Ishikawa (cell line): ENCODE measurements at regions not wholly inside any gene's neighbourhood (a gene's known extent, or its start where the extent isn't known, plus 50 kb on each side); places are given as distances from the start of the nearest gene placed in this dataset.

Experiments used
- CEBPB ChIP-seq: IDR thresholded peaks from 2 replicates; pipeline ENCODE4 v1.6.1; 2012
- CREB1 ChIP-seq: IDR thresholded peaks from 2 replicates; pipeline ENCODE4 v1.6.1; 2012; ENCODE audit warnings: low read depth
- EGR1 ChIP-seq: IDR thresholded peaks from 2 replicates; pipeline ENCODE4 v1.6.1; 2012
- EP300 ChIP-seq: IDR thresholded peaks from 2 replicates; pipeline ENCODE4 v1.6.1; 2012; ENCODE audit warnings: borderline replicate concordance
- FOXM1 ChIP-seq: IDR thresholded peaks from 2 replicates; pipeline ENCODE4 v1.6.1; 2012; ENCODE audit warnings: low read depth, borderline replicate concordance
- NFIC ChIP-seq: IDR thresholded peaks from 2 replicates; pipeline ENCODE4 v1.6.1; 2012
- RAD21 ChIP-seq: IDR thresholded peaks from 2 replicates; pipeline ENCODE4 v1.6.1; 2012; ENCODE audit warnings: low read depth
- TAF1 ChIP-seq: IDR thresholded peaks from 2 replicates; pipeline ENCODE4 v1.6.1; 2012; ENCODE audit warnings: low read depth, mild to moderate bottlenecking
- TCF12 ChIP-seq: IDR thresholded peaks from 2 replicates; pipeline ENCODE4 v1.6.1; 2012; ENCODE audit warnings: low read depth
- TEAD4 ChIP-seq: IDR thresholded peaks from 2 replicates; pipeline ENCODE4 v1.6.1; 2012
- YY1 ChIP-seq: IDR thresholded peaks from 2 replicates; pipeline ENCODE4 v1.6.1; 2012; ENCODE audit warnings: low read depth
- ZBTB7A ChIP-seq: IDR thresholded peaks from 2 replicates; pipeline ENCODE4 v1.6.1; 2012; ENCODE audit warnings: low read depth
- TF ChIP-seq, protein P1 (sequence below): IDR thresholded peaks from 2 replicates; pipeline ENCODE4 v1.6.1; 2012; ENCODE audit warnings: low read depth, mild to moderate bottlenecking
- TF ChIP-seq, protein P2 (sequence below): IDR thresholded peaks from 2 replicates; pipeline ENCODE4 v1.6.1; 2012
- TF ChIP-seq, protein P3 (sequence below): IDR thresholded peaks from 2 replicates; pipeline ENCODE4 v1.6.1; 2012

DNA sequence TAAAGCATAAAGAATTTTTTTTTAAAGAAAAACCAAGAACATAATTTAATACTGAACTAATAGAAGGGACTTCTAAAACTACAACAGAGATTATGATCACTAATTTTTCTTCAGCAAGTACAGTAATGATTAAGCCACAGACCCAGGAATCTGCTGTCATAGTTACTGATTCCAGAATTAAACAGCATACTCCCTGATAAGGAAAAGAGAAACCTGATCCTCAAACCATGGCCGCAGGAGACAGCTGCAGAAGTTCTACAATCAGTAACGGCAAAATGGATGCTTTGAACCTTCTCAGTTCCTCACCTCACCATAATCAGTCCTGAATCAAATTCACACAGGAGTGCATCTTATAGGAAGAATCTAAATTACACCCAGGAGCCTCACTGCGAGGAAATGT, 939.0 kb upstream of the SLITRK1 start:
- TF ChIP-seq CEBPB (no peak), YY1 (no peak), NFIC (no peak), TAF1 (no peak), CREB1 (no peak), EP300 (no peak), RAD21 (no peak), TEAD4 (no peak), EGR1 (no peak), ZBTB7A (no peak), TCF12 (no peak), FOXM1 (no peak)
- TF ChIP-seq, protein P1, sequence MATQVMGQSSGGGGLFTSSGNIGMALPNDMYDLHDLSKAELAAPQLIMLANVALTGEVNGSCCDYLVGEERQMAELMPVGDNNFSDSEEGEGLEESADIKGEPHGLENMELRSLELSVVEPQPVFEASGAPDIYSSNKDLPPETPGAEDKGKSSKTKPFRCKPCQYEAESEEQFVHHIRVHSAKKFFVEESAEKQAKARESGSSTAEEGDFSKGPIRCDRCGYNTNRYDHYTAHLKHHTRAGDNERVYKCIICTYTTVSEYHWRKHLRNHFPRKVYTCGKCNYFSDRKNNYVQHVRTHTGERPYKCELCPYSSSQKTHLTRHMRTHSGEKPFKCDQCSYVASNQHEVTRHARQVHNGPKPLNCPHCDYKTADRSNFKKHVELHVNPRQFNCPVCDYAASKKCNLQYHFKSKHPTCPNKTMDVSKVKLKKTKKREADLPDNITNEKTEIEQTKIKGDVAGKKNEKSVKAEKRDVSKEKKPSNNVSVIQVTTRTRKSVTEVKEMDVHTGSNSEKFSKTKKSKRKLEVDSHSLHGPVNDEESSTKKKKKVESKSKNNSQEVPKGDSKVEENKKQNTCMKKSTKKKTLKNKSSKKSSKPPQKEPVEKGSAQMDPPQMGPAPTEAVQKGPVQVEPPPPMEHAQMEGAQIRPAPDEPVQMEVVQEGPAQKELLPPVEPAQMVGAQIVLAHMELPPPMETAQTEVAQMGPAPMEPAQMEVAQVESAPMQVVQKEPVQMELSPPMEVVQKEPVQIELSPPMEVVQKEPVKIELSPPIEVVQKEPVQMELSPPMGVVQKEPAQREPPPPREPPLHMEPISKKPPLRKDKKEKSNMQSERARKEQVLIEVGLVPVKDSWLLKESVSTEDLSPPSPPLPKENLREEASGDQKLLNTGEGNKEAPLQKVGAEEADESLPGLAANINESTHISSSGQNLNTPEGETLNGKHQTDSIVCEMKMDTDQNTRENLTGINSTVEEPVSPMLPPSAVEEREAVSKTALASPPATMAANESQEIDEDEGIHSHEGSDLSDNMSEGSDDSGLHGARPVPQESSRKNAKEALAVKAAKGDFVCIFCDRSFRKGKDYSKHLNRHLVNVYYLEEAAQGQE: no peak
- TF ChIP-seq, protein P2, sequence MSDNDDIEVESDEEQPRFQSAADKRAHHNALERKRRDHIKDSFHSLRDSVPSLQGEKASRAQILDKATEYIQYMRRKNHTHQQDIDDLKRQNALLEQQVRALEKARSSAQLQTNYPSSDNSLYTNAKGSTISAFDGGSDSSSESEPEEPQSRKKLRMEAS: no peak
- TF ChIP-seq, protein P3, sequence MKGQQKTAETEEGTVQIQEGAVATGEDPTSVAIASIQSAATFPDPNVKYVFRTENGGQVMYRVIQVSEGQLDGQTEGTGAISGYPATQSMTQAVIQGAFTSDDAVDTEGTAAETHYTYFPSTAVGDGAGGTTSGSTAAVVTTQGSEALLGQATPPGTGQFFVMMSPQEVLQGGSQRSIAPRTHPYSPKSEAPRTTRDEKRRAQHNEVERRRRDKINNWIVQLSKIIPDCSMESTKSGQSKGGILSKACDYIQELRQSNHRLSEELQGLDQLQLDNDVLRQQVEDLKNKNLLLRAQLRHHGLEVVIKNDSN: no peak

DNA sequence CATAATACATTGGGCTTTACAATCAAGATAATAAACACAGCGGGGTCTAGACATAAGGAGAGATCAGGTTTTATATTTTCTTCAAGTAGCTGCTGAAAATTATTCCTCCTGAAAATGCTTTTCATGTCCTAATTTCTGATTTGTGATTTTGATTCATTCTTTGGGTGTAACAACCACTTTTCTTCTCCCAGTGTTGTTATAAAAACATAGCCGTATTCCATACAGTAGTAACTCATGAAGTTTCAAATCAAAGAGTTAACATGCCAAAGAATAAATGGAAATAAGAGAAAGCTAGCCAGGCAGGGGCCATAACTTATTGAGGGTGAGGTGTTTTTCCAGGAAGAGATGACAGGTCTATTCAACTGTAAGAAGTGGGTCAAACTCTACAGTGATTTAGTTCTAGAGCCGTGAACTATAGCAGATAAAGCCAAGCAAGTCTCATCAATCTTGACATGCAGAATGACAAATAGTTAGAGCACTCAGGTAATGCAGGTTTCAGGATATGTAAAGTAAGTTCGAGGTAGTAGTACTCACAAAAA, 934.4 kb upstream of the SLITRK1 start:
- TF ChIP-seq, protein P1: no peak
- no peak for TF ChIP-seq NFIC

DNA sequence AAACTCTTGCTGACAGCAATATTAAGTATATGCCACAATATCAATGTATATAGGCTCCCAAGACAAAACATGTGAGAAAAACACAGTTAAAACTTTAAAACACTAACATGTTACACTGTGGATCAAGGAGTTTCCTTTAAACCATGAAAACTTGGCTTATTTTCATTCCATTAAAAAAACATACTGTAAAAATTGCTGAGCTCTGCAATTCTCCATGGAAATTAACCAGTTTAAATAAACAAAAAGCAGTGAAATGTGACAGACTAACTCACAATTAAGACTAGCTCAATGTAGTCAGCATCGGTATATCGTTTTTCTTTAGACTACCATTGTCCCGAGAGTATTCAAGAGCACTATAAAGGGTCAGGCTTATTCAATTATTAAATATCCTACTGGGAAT, 930.5 kb upstream of the SLITRK1 start:
- TF ChIP-seq EGR1 (no peak), CREB1 (no peak), RAD21 (no peak), ZBTB7A (no peak), TCF12 (no peak), CEBPB (no peak), FOXM1 (no peak), EP300 (no peak), TAF1 (no peak), TEAD4 (no peak)
- TF ChIP-seq, protein P1: no peak

DNA sequence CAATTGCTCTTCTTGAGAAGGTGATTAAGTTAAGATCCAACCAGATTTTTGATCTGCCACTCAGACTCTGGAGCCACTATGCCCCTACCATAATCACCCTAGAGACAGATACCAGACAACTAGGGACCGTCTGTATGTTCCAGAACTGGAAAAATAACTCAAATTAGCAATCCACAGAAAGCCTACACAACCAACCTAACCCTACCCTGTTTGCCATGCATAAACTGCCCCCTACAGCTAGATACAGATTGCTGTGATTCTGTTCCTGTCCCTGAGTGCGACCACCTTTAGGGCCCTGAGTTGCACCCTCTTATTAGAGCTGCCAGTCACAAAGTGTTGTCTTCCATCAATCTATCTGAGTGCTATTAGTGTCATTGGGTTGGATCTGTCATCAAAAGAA, 929.8 kb upstream of the SLITRK1 start:
- TF ChIP-seq FOXM1 (no peak), YY1 (no peak), ZBTB7A (no peak), RAD21 (peak; percentile 18; the same call in 1 of the 2 replicates)

DNA sequence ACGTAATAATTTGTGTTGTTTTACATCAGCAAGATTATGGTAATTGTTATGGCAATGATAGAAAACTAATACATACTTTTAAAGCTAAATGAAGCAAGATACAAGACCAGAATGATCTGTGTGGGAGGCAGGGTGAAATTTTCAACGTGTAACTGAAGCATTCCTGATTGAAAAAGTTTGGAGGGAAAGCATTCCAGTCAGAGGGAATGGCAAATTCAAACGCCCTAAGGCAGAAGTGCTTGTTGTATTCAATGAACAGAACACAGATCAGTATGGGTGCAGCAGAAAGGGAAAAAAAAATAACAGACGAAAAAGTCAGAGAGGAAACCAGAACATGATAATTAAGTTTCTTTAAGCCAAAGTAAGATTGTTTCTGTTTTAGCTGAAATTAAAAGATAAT, 928.5 kb upstream of the SLITRK1 start:
- TF ChIP-seq EGR1: no peak
- TF ChIP-seq TCF12: no peak
- TF ChIP-seq, protein P2: no peak
- TF ChIP-seq TAF1: no peak
- TF ChIP-seq CEBPB: no peak
- TF ChIP-seq, protein P1: no peak
- TF ChIP-seq ZBTB7A: no peak
- TF ChIP-seq RAD21: no peak
- no peak for TF ChIP-seq CREB1
- TF ChIP-seq, protein P3: no peak
- no peak for TF ChIP-seq FOXM1
- TF ChIP-seq YY1: no peak
- TF ChIP-seq EP300: no peak
- no peak for TF ChIP-seq NFIC
